Head of caudate nucleus (tissue), 42 donors: ENCODE measurements at regions not wholly inside any gene's neighbourhood (a gene's known extent, or its start where the extent isn't known, plus 50 kb on each side); places are given as distances from the start of the nearest gene placed in this dataset.

Experiments used
- DNase-seq, 42 donors: peaks; one replicate each; pipeline versions ENCODE4 v3.0.0 to v3.0.0-alpha.2; 2020 to 2021; ENCODE audit warnings: mixed read lengths in 7 of 42
- intact Hi-C: fragments of 100-400 bp; cut with DNase I; formaldehyde crosslinking; loops from one replicate; pipeline ENCODE4 v1.15.0; 2022

DNA sequence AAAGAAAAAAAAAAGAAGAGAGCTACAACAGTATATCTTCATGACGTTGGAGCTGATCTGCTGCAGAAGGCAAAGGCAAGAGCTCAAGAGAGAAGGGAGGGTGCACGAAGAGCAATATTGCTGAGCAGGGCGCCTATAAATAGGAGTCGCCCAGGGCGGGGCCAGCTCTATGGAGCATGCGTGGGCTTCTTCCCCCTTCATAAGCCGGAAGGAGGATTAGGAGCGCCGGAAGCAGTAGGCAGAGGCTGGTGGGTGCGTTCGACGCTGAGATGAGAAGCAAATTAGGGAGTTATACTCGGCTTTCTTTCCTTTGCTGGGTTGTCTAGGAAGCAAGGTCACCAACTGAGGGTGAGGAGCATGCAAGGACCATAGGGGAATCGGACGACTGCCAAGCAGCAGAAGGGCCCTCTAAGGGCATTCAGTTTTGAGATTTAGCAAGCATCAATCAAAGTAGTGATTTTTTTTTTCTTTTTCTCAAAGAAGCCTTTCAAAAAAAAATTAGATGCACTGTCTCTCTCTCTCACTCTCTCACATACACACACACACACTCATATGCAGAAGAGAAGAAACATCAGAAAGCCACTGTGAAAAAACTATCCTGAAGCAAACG is 496.7 kb downstream of the ENC1 start:
- DNase-seq, result peak; percentile 38 to 92 (median 72)
- intact Hi-C loops, result no loop called here

DNA sequence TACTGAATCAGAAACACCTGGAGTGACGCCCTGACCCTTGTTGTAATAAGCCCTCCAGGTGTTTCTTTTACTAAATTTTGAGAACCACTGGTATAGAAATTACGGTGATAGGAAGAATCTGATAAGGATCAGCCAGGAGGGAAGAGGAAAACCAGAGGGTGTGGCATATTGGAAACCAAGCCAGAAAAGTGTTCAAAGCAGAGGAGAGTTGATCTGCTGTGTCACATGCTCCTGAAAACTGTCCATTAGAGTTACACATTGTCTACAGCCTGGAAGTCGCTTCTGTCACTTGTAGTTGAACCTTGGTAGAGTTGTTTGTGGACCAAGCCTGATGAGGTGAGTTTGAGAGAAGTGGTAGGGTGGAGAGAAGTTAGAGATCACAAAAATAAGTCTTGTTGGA is 497.4 kb downstream of the ENC1 start:
- intact Hi-C loops, result no loop called here

DNA sequence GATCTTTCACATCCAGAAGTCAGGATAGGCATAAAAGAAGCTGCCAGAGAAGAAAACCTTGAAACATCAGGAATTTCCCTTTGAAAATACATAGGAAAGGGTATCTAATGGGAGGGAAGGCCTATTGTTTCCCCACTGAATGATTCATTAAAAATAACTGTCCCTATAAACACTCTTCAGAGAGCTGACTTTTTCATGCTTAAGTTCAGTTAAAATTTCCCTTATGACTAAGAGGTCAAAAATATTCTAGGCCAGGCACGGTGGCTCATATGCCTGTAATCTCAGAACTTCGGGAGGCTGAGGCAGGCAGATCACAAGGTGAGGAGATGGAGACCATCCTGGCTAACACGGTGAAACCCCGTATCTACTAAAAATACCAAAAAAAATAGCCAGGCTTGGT is 499.5 kb downstream of the ENC1 start:
- intact Hi-C loops, result no loop called here
- no peak for DNase-seq

More for the DNA sequence above, 497.4 kb downstream of the ENC1 start:
- DNase-seq, result no peak

DNA sequence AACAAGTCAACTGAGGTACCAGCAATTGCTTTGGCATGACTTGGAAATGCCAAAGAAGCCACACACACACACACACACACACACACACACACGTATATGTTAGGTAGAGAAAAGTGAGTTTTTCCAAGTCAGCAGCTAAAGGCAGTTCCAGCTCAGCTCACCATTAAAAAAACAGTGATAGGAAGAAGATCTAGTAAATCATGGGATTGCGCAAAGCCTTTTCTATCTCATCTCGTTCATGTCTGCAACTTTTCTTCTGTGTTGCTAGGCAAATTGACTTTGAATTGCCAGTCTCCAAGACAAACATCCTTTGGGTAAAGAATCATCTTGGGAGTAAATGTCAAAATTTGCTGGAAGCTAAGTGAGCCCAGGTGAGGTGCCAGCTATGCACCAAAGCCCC is 500.1 kb downstream of the ENC1 start:
- intact Hi-C loops, result no loop called here
- DNase-seq, result no peak

DNA sequence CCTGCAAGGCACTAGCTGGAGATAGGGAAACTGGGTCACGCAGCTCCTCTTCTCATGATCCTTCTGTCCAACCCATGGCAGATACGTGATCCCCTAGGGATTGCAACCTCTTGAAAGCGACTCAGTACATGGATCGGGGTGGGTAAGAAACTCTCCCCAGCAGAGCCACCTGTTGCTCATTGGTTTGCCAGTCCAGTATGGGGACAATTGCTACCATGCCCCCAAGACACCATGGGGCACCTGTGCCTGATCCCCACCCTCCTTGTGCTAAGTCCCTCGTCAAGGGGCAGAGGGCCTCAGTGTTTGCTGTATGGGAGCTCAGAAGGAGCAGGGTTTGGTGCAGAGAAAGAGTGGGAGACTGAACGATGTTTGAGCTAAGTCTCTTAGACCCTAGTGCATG is 500.9 kb downstream of the ENC1 start:
- DNase-seq, result no peak
- intact Hi-C loops, result no loop called here

DNA sequence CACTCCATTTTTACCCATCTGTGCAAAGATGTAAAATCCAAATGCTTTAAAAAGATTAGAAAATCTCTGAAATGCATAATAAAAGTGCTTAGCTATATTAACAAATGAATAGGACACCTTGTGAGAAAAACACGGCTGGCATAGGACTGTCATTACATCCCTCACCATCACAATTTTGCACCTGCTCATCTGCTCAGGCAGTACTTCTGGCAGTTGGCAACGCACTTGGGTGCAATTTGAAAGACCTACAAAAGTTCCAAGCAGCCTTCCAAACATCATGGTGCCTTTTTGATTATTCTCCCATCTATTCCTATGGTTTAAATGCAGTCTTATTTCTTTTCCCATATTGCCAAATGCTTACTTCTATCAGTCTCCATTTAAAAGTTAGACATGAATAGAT is 501.8 kb downstream of the ENC1 start:
- no peak for DNase-seq
- intact Hi-C loops, result no loop called here

DNA sequence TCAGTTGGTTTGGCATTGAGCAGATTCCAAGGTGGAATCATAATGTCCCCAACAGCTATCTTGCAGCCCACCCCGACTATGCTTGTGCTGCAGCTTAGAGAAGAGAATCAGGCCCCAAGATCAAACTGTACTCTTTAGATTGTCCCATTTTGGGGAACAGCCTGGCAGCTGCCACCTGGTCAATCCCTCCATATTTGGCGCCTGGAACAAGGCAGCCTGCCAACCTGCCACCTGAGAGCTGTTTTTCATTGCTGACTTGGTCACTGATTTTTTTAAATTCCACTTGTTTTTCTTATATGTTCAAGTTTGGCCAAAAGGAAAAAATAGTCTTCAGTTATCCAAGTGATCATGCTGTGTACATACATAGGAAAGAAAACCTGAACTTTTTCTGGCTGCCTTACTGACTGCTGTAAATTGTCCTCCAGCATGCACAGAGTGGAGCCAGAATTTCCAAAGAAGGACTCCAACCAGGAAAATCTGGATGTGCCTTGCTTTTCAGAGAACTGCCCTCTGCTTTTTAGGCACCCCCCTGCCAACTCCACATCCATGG is 504.2 kb downstream of the ENC1 start:
- no peak for DNase-seq
- intact Hi-C loops, result no loop called here

DNA sequence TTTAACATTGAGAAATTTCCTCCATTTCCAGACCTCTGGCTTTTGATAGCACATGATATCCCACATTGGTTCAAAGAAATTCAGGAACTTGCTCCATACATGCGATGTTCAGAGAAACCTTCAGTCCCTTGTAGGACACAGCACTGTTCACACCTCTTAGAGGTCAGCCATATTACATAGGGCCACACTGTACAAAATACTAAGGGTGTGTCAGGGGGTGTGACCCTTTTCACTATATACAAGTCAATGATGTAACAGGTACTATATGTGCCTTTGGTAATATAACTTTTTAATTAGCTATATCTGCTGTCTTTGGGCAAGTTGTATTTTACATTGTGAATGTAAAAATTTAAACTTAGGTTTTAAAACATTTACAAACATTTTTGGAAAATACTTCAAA is 505.5 kb downstream of the ENC1 start:
- DNase-seq, result no peak
- intact Hi-C loops, result no loop called here

DNA sequence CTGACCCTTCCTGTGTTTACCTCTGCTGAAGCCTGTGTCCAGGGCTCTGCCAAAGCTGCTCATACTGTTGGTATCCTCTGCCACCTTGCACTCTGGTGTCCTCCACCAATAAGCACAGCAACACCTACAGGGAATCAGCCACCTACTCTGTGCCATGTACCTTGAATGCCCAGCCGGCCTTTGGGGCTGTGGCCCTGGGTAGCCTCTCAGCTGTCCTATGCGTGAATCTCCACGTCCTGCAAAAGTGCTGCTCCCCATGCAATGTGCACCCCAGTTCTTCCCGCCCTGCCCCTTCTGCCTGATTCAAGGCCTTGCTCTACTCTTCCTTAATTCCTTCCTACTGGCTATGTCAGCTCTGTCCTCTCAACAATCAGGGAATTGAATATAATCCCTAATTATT is 506.5 kb downstream of the ARHGEF28 start:
- no peak for DNase-seq
- intact Hi-C loops, result no loop called here

DNA sequence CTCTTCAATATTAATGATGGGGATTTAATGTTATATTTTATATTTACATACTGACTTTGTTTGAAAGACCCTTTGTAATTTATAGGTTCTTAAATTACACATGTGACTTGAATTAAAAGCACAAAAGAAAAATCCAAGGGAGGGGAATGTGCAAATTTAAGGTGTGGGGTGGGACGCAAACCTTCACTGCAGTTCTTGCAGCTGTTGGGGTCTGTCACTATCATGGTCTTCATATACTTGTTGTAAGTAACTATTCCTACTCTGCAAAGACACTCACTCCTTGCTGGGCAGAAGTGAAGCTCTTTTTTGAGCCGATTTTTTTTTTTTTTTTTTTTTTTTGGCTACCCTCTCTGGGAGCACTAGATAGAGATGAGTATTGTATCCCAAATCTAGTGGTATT is 505.3 kb downstream of the ARHGEF28 start:
- intact Hi-C loops, result no loop called here

DNA sequence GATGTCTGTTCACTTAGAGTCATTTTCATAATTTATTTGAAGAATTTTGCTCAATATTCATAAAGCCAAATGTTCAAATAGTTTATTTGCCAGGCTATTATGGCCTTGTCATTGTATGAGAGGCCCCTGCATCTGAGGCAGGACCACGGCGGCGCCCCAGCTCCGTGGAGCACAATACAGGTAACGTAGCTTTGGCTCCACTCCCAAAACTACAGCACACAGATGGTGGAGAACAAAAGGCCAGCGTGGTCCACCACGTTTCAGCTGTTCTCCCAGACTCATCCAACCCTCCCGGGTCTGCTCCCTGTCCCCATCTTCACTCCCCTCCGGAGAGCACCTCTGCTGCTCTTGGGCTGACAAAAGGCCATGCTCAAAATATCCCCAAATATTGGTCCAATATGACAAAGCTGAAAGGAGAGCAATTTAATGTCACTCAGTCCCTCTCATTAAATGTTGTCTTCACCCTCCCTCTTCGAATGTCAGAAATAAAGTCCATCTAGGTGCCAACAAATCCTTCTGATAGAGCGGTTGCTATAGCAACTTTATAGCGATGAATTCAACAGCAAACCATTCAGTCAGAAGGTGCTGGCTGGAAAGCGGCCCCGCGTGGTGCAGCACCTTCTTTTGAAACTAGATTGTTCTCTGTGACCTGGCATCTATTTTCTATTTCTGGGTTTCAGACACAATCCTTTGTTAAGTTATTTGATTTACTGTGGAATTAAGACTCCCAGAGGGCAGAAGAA is 504.3 kb downstream of the ARHGEF28 start:
- intact Hi-C loops, result no loop called here

More for the DNA sequence above, 505.3 kb downstream of the ARHGEF28 start:
- no peak for DNase-seq

DNA sequence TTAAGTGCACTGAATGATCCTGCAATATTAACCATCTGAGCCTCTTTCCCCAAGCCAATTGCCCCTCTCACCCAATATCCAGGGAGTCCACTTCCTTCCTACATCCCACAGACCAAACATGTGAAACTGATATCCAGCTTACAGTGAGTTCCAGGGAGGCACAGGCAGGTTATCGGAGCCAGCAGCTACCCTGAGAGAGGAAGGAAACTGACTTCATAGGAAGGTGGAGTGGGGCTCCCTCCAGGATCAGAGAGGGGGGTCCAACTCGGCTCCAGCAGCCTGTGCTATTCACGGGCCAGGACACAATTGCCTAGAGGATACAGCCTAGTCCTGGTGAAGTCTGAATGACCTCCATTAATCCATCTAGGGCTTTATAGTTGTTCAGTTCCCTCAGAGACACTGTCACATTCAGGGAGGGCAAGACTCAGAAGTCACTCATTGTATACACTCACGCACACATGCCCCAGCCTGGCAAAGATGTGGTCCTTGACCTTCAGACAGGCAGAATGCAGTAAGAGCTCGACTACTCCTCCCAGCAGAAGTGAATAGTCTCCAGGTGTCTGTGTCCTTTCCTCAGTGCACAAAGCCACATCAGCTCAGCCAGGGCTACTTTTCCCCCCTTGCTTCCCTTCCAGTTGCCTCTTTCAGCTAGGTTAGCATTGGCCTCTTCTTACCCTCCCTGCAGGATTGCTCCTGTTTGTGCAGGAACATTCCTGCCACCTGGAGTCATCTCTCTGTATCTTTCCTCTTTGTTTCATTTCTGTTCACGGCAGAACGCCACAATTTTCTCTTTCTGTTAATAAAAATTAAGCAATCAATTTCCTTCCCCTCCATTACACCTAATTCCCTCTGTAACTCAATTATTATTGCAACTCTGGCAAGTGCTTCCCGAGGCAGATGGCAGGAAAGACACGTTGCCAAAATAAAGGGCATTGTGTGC is 501.7 kb downstream of the ARHGEF28 start:
- DNase-seq, result no peak
- intact Hi-C loops, result no loop called here

More for the DNA sequence above, 504.3 kb downstream of the ARHGEF28 start:
- peak in 15 of 42 donors; percentile 7 to 54 (median 27) for DNase-seq

DNA sequence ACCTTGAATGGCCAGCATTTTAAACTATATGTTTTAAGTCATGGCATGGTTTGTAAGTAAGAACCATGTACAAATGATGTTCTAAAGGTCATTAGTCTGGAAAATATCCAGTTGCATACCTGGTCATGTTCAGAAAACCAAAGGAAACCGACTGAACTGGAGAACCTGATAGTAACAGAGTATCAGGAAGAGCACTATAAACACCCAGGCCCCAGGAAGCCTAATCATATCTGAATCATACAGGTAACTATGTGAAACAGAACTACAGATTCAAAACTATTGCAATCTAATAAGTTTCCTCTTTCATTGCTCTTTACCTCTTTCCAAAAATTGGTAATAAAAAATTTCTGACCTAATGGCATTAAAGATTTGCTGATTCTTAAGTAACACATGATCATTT is 500.3 kb downstream of the ARHGEF28 start:
- intact Hi-C loops, result no loop called here
- no peak for DNase-seq

DNA sequence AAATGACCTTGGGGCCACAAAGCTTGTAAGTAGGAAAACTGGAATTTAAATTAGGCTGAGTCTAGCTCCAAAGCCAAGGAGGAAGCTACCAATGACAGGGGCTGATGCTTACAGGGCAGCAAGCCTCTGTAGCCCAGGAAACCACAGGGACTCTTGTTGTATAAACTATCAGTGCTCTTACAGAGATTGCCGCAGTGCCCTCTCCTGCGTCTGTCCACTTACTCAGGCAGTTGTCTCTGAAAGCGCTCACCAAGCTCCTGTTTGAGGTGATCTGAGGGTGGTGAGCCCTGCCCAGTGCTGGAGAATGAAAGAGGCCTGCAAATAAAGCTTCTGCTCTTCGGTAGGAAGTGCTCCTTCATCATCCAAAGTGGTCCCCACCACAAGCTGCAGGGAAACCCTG is 498.8 kb downstream of the ARHGEF28 start:
- intact Hi-C loops, result no loop called here

DNA sequence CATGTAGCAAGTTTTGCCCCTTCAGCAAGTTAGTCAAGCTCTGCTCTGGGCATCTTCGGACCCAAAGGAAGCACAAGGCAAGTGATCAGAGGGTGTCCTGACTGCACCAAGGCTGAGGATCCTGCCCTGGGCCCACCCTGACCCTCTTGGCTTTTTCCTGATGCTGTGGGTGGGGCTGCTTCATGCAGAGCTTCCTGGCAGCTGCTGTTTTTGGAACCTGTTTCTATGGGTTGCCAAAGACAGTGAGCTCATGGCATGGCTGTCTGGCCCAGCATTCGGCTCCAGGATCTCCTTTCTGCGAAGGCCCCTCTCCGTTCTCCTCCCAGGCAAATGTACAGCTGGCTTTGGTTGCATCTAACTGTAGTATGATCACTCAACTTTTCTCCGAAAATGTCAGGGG is 497.9 kb downstream of the ARHGEF28 start:
- intact Hi-C loops, result no loop called here
- no peak for DNase-seq

More for the DNA sequence above, 498.8 kb downstream of the ARHGEF28 start:
- no peak for DNase-seq

DNA sequence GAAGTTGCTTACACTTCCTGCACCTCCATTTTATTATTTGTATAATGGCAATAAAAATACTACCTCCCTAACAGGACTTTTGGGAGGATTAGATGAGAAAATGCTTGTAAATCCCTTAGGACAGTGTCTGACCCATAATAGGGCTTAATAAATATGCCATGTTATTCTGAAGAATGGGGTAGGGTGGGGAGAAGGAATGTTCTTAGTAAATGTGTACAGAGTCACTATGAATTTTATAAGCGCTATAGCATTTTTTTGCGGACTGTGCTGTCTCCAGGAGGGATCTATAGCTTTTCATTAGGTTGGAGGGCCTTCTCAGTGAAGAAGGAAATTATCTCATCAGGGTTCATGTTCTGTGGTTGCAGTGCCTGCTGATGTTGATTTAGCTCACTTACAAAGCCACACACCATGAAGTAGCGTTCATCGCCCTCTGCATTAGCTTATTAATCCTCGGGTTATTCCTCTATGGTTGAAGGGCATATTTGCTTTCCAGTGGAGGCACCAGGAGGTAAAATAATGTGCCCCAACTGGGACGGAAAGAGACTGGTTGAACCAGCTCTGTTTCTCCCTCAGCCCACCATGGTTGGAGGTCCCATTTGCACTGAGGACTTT is 497.1 kb downstream of the ARHGEF28 start:
- intact Hi-C loops, result no loop called here
- DNase-seq, result no peak

DNA sequence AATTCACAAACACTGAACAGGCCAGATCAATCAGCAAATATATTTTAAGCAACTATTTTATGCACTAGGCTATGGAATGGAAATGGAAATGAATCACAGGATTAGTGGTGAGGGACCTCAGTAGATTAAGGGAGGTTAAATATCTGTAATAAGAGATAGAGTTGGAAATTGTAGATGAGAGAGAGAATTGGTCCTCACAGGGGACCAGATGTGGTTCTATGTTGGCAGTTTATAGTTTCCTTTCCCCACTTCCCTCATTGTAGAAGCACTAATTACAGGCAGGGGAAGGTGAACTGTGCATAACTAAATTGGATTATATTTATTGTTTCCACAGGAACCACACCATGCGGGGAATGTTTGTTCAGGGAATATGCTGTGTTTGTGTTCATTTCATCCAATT is 496.2 kb downstream of the ARHGEF28 start:
- intact Hi-C loops, result no loop called here
- no peak for DNase-seq

DNA sequence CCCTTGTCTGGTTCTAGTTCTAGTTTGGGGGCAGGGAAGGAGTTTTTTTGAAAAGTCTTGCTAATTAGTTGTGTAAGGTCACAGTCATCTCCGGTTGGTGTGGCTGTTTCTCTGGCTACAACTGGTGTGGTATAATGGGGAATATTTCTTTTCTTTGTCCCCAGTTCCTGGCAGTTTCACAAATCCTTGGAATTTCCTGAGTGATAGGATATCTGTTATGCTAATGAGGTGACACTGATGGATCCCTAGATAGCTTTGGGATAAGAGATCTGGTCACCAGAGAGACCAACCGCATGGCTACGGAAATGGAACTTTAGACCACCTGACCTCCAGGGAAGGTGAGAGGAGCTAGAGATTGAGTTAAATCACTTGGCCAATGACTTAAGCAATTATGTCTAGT is 494.6 kb downstream of the ARHGEF28 start:
- no peak for DNase-seq
- intact Hi-C loops, result no loop called here

DNA sequence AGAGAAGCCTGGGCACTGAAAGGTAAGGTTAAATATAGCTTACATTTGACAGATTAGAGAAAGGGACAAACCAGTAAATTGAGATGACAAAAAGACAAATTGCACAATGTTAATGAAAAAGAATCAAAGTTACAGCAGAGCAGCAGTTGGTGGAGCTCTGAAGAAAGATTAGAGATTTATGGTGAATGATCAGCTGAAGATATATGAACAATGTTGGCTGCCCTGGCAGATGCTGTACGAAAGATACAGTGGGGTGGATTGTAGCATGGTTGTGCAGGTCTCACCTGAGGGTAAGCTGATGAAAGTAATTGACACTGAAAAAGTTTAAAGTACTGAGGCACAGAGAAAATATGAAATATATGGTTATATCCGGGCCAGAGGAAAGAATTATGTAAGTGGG is 492.1 kb downstream of the ARHGEF28 start:
- DNase-seq, result no peak
- intact Hi-C loops, result no loop called here
